GM18505 (cell line): ENCODE measurements at regions not wholly inside any gene's neighbourhood (a gene's known extent, or its start where the extent isn't known, plus 50 kb on each side); places are given as distances from the start of the nearest gene placed in this dataset.

Experiments used
- ATAC-seq: cut with Tn5 transposase; IDR thresholded peaks from one replicate; pipeline ENCODE4 v1.9.1; 2021; ENCODE audit not compliant: unreplicated experiment
- POLR2A ChIP-seq: IDR thresholded peaks from 4 replicates; pipeline ENCODE4 v1.6.1; 2011; ENCODE audit warnings: borderline replicate concordance; ENCODE audit not compliant: insufficient read depth, insufficient read length; ENCODE audit errors: extremely low read depth

GRCh38 chr2:16023506-16024360, 83.4 kb downstream of the MYCN start:
- ATAC-seq: no peak
- TF ChIP-seq POLR2A: no peak

- no peak for ATAC-seq
- no peak for TF ChIP-seq POLR2A
Observed at GRCh38 chr2:16022548-16023240, 82.3 kb downstream of the MYCN start.

- ATAC-seq: no peak
- TF ChIP-seq POLR2A: no peak
Observed at GRCh38 chr2:16021611-16022363, 81.4 kb downstream of the MYCN start.

- ATAC-seq: no peak
- no peak for TF ChIP-seq POLR2A
Observed at GRCh38 chr2:16020389-16021008, 80.1 kb downstream of the MYCN start.

- ATAC-seq: no peak
- TF ChIP-seq POLR2A: no peak
Observed at GRCh38 chr2:16019617-16020351, 79.4 kb downstream of the MYCN start.

GRCh38 chr2:16019060-16019480, 78.7 kb downstream of the MYCN start:
- ATAC-seq: no peak
- TF ChIP-seq POLR2A: no peak

GRCh38 chr2:16018277-16019059, 78.1 kb downstream of the MYCN start:
- no peak for TF ChIP-seq POLR2A
- ATAC-seq: no peak

- no peak for ATAC-seq
- no peak for TF ChIP-seq POLR2A
Observed at GRCh38 chr2:16016282-16016681, 75.9 kb downstream of the MYCN start.

GRCh38 chr2:16015903-16016265, 75.5 kb downstream of the MYCN start:
- TF ChIP-seq POLR2A: no peak
- no peak for ATAC-seq

- ATAC-seq: no peak
- no peak for TF ChIP-seq POLR2A
Observed at GRCh38 chr2:16015210-16015902, 75.0 kb downstream of the MYCN start.

- TF ChIP-seq POLR2A: no peak
- ATAC-seq: no peak
Observed at GRCh38 chr2:16014802-16015201, 74.5 kb downstream of the MYCN start.
